ENCODE measurements at regions not wholly inside any gene's neighbourhood (a gene's known extent, or its start where the extent isn't known, plus 50 kb on each side); places are given as distances from the start of the nearest gene placed in this dataset.

- TF ChIP-seq, protein P1, sequence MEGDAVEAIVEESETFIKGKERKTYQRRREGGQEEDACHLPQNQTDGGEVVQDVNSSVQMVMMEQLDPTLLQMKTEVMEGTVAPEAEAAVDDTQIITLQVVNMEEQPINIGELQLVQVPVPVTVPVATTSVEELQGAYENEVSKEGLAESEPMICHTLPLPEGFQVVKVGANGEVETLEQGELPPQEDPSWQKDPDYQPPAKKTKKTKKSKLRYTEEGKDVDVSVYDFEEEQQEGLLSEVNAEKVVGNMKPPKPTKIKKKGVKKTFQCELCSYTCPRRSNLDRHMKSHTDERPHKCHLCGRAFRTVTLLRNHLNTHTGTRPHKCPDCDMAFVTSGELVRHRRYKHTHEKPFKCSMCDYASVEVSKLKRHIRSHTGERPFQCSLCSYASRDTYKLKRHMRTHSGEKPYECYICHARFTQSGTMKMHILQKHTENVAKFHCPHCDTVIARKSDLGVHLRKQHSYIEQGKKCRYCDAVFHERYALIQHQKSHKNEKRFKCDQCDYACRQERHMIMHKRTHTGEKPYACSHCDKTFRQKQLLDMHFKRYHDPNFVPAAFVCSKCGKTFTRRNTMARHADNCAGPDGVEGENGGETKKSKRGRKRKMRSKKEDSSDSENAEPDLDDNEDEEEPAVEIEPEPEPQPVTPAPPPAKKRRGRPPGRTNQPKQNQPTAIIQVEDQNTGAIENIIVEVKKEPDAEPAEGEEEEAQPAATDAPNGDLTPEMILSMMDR (IDR thresholded peaks at IDR 0.05; ENCODE audit: insufficient read depth, low read depth, low read length), result no peak
- TF ChIP-seq EZH2 (IDR thresholded peaks at IDR 0.05; ENCODE audit: insufficient read depth, low read length), result no peak
Measured at GRCh38 chr13:58446979-58447378, 815.4 kb downstream of the PCDH17 start.
